ENCODE measurements at regions not wholly inside any gene's neighbourhood (a gene's known extent, or its start where the extent isn't known, plus 50 kb on each side); places are given as distances from the start of the nearest gene placed in this dataset.

GRCh38 chr6:120405947-120406346, 928.3 kb downstream of the TBC1D32 start:
- TF ChIP-seq REST (IDR thresholded peaks at IDR 0.05; ENCODE audit: insufficient replicate concordance, low read depth) (no peak), POLR2AphosphoS5 (IDR thresholded peaks at IDR 0.05; ENCODE audit: low read depth) (no peak), GABPA (IDR thresholded peaks at IDR 0.05; ENCODE audit: low read depth) (no peak), SPI1 (IDR thresholded peaks at IDR 0.05; ENCODE audit: borderline replicate concordance, low read depth) (no peak)
- TF ChIP-seq, protein P1, sequence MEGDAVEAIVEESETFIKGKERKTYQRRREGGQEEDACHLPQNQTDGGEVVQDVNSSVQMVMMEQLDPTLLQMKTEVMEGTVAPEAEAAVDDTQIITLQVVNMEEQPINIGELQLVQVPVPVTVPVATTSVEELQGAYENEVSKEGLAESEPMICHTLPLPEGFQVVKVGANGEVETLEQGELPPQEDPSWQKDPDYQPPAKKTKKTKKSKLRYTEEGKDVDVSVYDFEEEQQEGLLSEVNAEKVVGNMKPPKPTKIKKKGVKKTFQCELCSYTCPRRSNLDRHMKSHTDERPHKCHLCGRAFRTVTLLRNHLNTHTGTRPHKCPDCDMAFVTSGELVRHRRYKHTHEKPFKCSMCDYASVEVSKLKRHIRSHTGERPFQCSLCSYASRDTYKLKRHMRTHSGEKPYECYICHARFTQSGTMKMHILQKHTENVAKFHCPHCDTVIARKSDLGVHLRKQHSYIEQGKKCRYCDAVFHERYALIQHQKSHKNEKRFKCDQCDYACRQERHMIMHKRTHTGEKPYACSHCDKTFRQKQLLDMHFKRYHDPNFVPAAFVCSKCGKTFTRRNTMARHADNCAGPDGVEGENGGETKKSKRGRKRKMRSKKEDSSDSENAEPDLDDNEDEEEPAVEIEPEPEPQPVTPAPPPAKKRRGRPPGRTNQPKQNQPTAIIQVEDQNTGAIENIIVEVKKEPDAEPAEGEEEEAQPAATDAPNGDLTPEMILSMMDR (IDR thresholded peaks at IDR 0.05; ENCODE audit: insufficient read depth, low read length), result no peak
- H3K27ac ChIP-seq (replicated peaks), result no peak overlapping the region
- H3K4me3 ChIP-seq (replicated peaks; ENCODE audit: insufficient read depth, low read length), result no peak overlapping the region
- H3K27me3 ChIP-seq (ENCODE audit: insufficient read depth, poor library complexity, severe bottlenecking), result no peaks in the 10 kb centered on the region
- no peak for DNase-seq (ENCODE audit: low read depth in 1 of 2, low spot score in 1 of 2)

DNA sequence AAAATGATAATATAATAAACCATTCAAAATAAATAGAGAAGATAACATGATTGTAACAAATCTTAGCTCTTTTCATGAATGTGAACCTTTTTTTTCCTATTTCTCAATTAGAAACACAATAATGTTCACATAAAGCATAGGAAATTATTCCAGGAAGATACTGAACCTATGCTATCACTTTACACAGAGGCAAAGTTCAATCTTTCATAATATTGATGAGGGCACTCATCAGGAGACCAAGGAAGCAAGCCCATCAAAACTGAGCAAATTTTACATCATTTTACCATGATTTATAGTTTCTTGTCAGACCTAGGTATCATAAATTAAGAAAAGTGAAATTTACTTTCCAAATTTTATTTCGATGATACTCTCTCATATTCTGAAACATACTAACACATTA, 938.5 kb downstream of the TBC1D32 start:
- Histone ChIP-seq H3K4me3 (replicated peaks; ENCODE audit: insufficient read depth, low read length) (no peak overlapping the region), H3K27me3 (ENCODE audit: insufficient read depth, poor library complexity, severe bottlenecking) (no peaks in the 10 kb centered on the region), H3K27ac (replicated peaks) (no peak overlapping the region)
- DNase-seq (ENCODE audit: low read depth in 1 of 2, low spot score in 1 of 2), result no peak
- TF ChIP-seq REST (IDR thresholded peaks at IDR 0.05; ENCODE audit: insufficient replicate concordance, low read depth) (no peak), POLR2AphosphoS5 (IDR thresholded peaks at IDR 0.05; ENCODE audit: low read depth) (no peak), SPI1 (IDR thresholded peaks at IDR 0.05; ENCODE audit: borderline replicate concordance, low read depth) (no peak), GABPA (IDR thresholded peaks at IDR 0.05; ENCODE audit: low read depth) (no peak)
- TF ChIP-seq, protein P1 (IDR thresholded peaks at IDR 0.05; ENCODE audit: insufficient read depth, low read length), result no peak

DNA sequence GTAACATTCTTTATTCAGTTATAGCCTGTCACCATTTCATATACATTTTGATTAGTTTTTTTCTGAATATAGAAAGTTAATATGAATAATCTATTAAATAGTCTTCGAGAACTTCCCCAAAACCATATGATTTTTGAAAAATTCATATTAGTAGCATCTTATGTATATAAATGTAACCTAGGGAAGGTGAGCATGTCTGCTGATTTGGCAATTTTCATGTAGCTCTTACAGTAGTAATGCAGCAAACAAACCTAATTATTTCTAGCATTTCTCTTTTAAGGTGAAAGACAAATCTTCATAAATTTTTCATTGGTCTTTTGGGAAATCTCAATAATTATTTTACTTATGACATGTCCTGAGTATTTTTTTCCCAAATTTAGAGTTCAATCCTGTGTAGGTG, 939.0 kb downstream of the TBC1D32 start:
- TF ChIP-seq POLR2AphosphoS5 (IDR thresholded peaks at IDR 0.05; ENCODE audit: low read depth) (no peak), REST (IDR thresholded peaks at IDR 0.05; ENCODE audit: insufficient replicate concordance, low read depth) (no peak), SPI1 (IDR thresholded peaks at IDR 0.05; ENCODE audit: borderline replicate concordance, low read depth) (no peak)
- DNase-seq (ENCODE audit: low read depth in 1 of 2, low spot score in 1 of 2), result no peak
- Histone ChIP-seq H3K27me3 (ENCODE audit: insufficient read depth, poor library complexity, severe bottlenecking) (no peaks in the 10 kb centered on the region), H3K4me3 (replicated peaks; ENCODE audit: insufficient read depth, low read length) (no peak overlapping the region), H3K27ac (replicated peaks) (no peak overlapping the region)

GRCh38 chr6:120392941-120393340, 941.3 kb downstream of the TBC1D32 start:
- Histone ChIP-seq H3K27me3 (ENCODE audit: insufficient read depth, poor library complexity, severe bottlenecking) (no peaks in the 10 kb centered on the region), H3K4me3 (replicated peaks; ENCODE audit: insufficient read depth, low read length) (no peak overlapping the region), H3K27ac (replicated peaks) (no peak overlapping the region)
- TF ChIP-seq, protein P1 (IDR thresholded peaks at IDR 0.05; ENCODE audit: insufficient read depth, low read length), result no peak
- TF ChIP-seq GABPA (IDR thresholded peaks at IDR 0.05; ENCODE audit: low read depth) (no peak), REST (IDR thresholded peaks at IDR 0.05; ENCODE audit: insufficient replicate concordance, low read depth) (no peak), POLR2AphosphoS5 (IDR thresholded peaks at IDR 0.05; ENCODE audit: low read depth) (no peak), SPI1 (IDR thresholded peaks at IDR 0.05; ENCODE audit: borderline replicate concordance, low read depth) (no peak)
- no peak for DNase-seq (ENCODE audit: low read depth in 1 of 2, low spot score in 1 of 2)

Measured in HL-60 (cell line).